ENCODE measurements at regions not wholly inside any gene's neighbourhood (a gene's known extent, or its start where the extent isn't known, plus 50 kb on each side); places are given as distances from the start of the nearest gene placed in this dataset.
"Not testable (repeated sequence)": the region's sequence is repeated elsewhere in the genome, so short reads cannot be mapped to it uniquely, and the experiment has no call there.

DNA sequence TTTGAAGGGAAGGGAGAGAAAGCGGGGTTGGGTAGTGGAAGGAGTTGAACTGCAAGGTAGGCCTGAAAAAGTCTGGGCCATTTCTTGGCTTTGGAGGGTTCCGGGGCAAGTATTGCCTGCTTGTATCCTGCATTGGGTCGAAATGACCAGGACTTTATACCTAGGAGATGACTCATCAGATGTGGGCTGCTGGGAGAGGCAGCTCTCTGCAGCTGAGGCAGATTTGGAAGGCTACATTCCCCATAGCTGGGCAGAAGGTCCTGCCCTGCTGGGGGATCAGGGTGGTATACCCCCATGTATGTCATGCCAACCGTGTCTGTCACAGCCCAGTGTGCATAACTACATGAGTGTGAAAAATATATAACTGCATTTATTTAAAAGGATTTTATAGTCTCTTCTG is 171.8 kb upstream of the SPRED2 start:
- Histone ChIP-seq H3K27ac (ENCODE audit: low read depth, low read length) (no peak overlapping the region), H4K20me1 (ENCODE audit: insufficient read depth, low read length) (no peaks in the 10 kb centered on the region), H3K9ac (ENCODE audit: low read length) (no peak overlapping the region), H3K27me3 (ENCODE audit: insufficient read depth, low read length) (peaks cover 7% of the 10 kb centered on the region), H3K79me2 (ENCODE audit: insufficient read depth, low read length) (no peaks in the 10 kb centered on the region), H3K4me2 (ENCODE audit: low read length) (no peak overlapping the region), H3K36me3 (ENCODE audit: insufficient read depth, low read length) (no peaks in the 10 kb centered on the region), H3K9me3 (ENCODE audit: insufficient read depth, low read depth, low read length) (no peaks in the 10 kb centered on the region), H3K4me1 (ENCODE audit: insufficient read depth, low read length) (no peaks in the 10 kb centered on the region), H3K4me3 (ENCODE audit: insufficient read depth, low read depth, low read length) (no peak overlapping the region), H2AFZ (ENCODE audit: low read depth, low read length) (no peak overlapping the region)
- H3K4me1 Mint-ChIP-seq (ENCODE audit: low read depth, unreplicated experiment), result peaks cover 15% of the 10 kb centered on the region
- no peaks in the 10 kb centered on the region for H3K9me3 Mint-ChIP-seq (ENCODE audit: unreplicated experiment)
- FAIRE-seq (no peak), DNase-seq (ENCODE audit: low read depth) (peak; percentile 49)
- TF ChIP-seq EZH2 (IDR thresholded peaks at IDR 0.05; ENCODE audit: insufficient read depth, low read length), result no peak
- TF ChIP-seq, protein P1, sequence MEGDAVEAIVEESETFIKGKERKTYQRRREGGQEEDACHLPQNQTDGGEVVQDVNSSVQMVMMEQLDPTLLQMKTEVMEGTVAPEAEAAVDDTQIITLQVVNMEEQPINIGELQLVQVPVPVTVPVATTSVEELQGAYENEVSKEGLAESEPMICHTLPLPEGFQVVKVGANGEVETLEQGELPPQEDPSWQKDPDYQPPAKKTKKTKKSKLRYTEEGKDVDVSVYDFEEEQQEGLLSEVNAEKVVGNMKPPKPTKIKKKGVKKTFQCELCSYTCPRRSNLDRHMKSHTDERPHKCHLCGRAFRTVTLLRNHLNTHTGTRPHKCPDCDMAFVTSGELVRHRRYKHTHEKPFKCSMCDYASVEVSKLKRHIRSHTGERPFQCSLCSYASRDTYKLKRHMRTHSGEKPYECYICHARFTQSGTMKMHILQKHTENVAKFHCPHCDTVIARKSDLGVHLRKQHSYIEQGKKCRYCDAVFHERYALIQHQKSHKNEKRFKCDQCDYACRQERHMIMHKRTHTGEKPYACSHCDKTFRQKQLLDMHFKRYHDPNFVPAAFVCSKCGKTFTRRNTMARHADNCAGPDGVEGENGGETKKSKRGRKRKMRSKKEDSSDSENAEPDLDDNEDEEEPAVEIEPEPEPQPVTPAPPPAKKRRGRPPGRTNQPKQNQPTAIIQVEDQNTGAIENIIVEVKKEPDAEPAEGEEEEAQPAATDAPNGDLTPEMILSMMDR (IDR thresholded peaks at IDR 0.05; ENCODE audit: insufficient read depth, low read depth, low read length), result no peak
- H3K27me3 Mint-ChIP-seq (ENCODE audit: low read depth, unreplicated experiment), result peaks cover 9% of the 10 kb centered on the region
- no peaks in the 10 kb centered on the region for H3K36me3 Mint-ChIP-seq (ENCODE audit: low read depth, unreplicated experiment)
- H3K4me3 Mint-ChIP-seq (ENCODE audit: unreplicated experiment), result no peak overlapping the region
- H3K27ac Mint-ChIP-seq (ENCODE audit: unreplicated experiment), result no peak overlapping the region

- Mint-ChIP-seq H3K4me3 (ENCODE audit: unreplicated experiment) (no peak overlapping the region), H3K27ac (ENCODE audit: unreplicated experiment) (no peak overlapping the region), H3K36me3 (ENCODE audit: low read depth, unreplicated experiment) (no peaks in the 10 kb centered on the region), H3K4me1 (ENCODE audit: low read depth, unreplicated experiment) (peaks cover 15% of the 10 kb centered on the region), H3K27me3 (ENCODE audit: low read depth, unreplicated experiment) (peaks cover 3% of the 10 kb centered on the region), H3K9me3 (ENCODE audit: unreplicated experiment) (no peaks in the 10 kb centered on the region)
- DNase-seq (ENCODE audit: low read depth), result no peak
- Histone ChIP-seq H3K9me3 (ENCODE audit: insufficient read depth, low read depth, low read length) (no peaks in the 10 kb centered on the region), H3K4me1 (ENCODE audit: insufficient read depth, low read length) (no peaks in the 10 kb centered on the region), H4K20me1 (ENCODE audit: insufficient read depth, low read length) (no peaks in the 10 kb centered on the region), H3K36me3 (ENCODE audit: insufficient read depth, low read length) (no peaks in the 10 kb centered on the region), H2AFZ (ENCODE audit: low read depth, low read length) (no peak overlapping the region), H3K79me2 (ENCODE audit: insufficient read depth, low read length) (no peaks in the 10 kb centered on the region), H3K4me3 (ENCODE audit: insufficient read depth, low read depth, low read length) (no peak overlapping the region), H3K27ac (ENCODE audit: low read depth, low read length) (no peak overlapping the region), H3K9ac (ENCODE audit: low read length) (no peak overlapping the region), H3K4me2 (ENCODE audit: low read length) (no peak overlapping the region), H3K27me3 (ENCODE audit: insufficient read depth, low read length) (peaks cover 3% of the 10 kb centered on the region)
- no peak for FAIRE-seq
- TF ChIP-seq EZH2 (IDR thresholded peaks at IDR 0.05; ENCODE audit: insufficient read depth, low read length), result no peak
- TF ChIP-seq, protein P1 (IDR thresholded peaks at IDR 0.05; ENCODE audit: insufficient read depth, low read depth, low read length), result no peak
These were observed 170.3 kb upstream of the SPRED2 start for GRCh38 chr2:65602603-65603235.

- H3K4me1 Mint-ChIP-seq (ENCODE audit: low read depth, unreplicated experiment), result peaks cover 15% of the 10 kb centered on the region
- not testable (repeated sequence) for H3K4me3 Mint-ChIP-seq (ENCODE audit: unreplicated experiment); H3K27ac Mint-ChIP-seq (ENCODE audit: unreplicated experiment); H3K36me3 Mint-ChIP-seq (ENCODE audit: low read depth, unreplicated experiment); FAIRE-seq; H3K4me2 ChIP-seq (ENCODE audit: low read length); H3K27ac ChIP-seq (ENCODE audit: low read depth, low read length); H3K36me3 ChIP-seq (ENCODE audit: insufficient read depth, low read length); H3K4me1 ChIP-seq (ENCODE audit: insufficient read depth, low read length); H4K20me1 ChIP-seq (ENCODE audit: insufficient read depth, low read length); H2AFZ ChIP-seq (ENCODE audit: low read depth, low read length); H3K9ac ChIP-seq (ENCODE audit: low read length); H3K27me3 Mint-ChIP-seq (ENCODE audit: low read depth, unreplicated experiment); H3K9me3 Mint-ChIP-seq (ENCODE audit: unreplicated experiment); H3K79me2 ChIP-seq (ENCODE audit: insufficient read depth, low read length); H3K9me3 ChIP-seq (ENCODE audit: insufficient read depth, low read depth, low read length); H3K4me3 ChIP-seq (ENCODE audit: insufficient read depth, low read depth, low read length); H3K27me3 ChIP-seq (ENCODE audit: insufficient read depth, low read length); DNase-seq (ENCODE audit: low read depth)
These were observed 168.5 kb upstream of the SPRED2 start for GRCh38 chr2:65600871-65601270.

DNA sequence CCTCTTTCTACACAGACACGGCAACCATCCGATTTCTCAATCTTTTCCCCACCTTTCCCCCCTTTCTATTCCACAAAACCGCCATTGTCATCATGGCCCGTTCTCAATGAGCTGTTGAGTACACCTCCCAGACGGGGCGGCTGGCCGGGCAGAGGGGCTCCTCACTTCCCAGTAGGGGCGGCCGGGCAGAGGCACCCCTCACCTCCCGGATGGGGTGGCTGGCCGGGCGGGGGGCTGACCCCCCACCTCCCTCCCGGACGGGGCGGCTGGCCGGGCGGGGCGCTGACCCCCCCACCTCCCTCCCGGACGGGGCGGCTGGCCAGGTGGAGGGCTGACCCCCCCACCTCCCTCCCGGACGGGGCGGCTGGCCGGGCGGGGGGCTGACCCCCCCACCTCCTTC is 168.0 kb upstream of the SPRED2 start:
- H3K27me3 Mint-ChIP-seq (ENCODE audit: low read depth, unreplicated experiment); H3K27me3 ChIP-seq (ENCODE audit: insufficient read depth, low read length); FAIRE-seq; H3K27ac ChIP-seq (ENCODE audit: low read depth, low read length); H3K9ac ChIP-seq (ENCODE audit: low read length); H4K20me1 ChIP-seq (ENCODE audit: insufficient read depth, low read length); H3K4me3 Mint-ChIP-seq (ENCODE audit: unreplicated experiment); H3K79me2 ChIP-seq (ENCODE audit: insufficient read depth, low read length); DNase-seq (ENCODE audit: low read depth); H2AFZ ChIP-seq (ENCODE audit: low read depth, low read length); H3K4me2 ChIP-seq (ENCODE audit: low read length); H3K36me3 ChIP-seq (ENCODE audit: insufficient read depth, low read length); H3K27ac Mint-ChIP-seq (ENCODE audit: unreplicated experiment); H3K9me3 ChIP-seq (ENCODE audit: insufficient read depth, low read depth, low read length); H3K4me1 ChIP-seq (ENCODE audit: insufficient read depth, low read length); H3K9me3 Mint-ChIP-seq (ENCODE audit: unreplicated experiment); H3K36me3 Mint-ChIP-seq (ENCODE audit: low read depth, unreplicated experiment); H3K4me3 ChIP-seq (ENCODE audit: insufficient read depth, low read depth, low read length): not testable (repeated sequence)
- peaks cover 15% of the 10 kb centered on the region for H3K4me1 Mint-ChIP-seq (ENCODE audit: low read depth, unreplicated experiment)
